Neuronal stem cell (in vitro differentiated cells): ENCODE measurements at regions not wholly inside any gene's neighbourhood (a gene's known extent, or its start where the extent isn't known, plus 50 kb on each side); places are given as distances from the start of the nearest gene placed in this dataset.

ENCODE experiments used
- DNase-seq: peaks from one replicate; pipeline ENCODE4 v3.0.0-alpha.2; 2013; ENCODE audit warnings: low spot score
- H2AFZ ChIP-seq: one replicate; pipeline ENCODE4 v1.6.1; 2013; ENCODE audit warnings: mild to moderate bottlenecking, low read length, inconsistent platforms
- H2AK5ac ChIP-seq: 2 replicates; pipeline ENCODE4 v1.6.1; 2013; ENCODE audit warnings: low read depth, mild to moderate bottlenecking, inconsistent platforms, low read length, moderate library complexity, mixed read lengths
- H2BK120ac ChIP-seq: 2 replicates; pipeline ENCODE4 v1.6.1; 2013; ENCODE audit warnings: low read depth, mild to moderate bottlenecking, inconsistent platforms, low read length, moderate library complexity, mixed read lengths
- H2BK12ac ChIP-seq: one replicate; pipeline ENCODE4 v1.6.1; 2013; ENCODE audit warnings: low read length, inconsistent platforms
- H2BK15ac ChIP-seq: 2 replicates; pipeline ENCODE4 v1.6.1; 2013; ENCODE audit warnings: mild to moderate bottlenecking, low read length, inconsistent platforms, mixed read lengths
- H2BK5ac ChIP-seq: one replicate; pipeline ENCODE4 v1.6.1; 2013; ENCODE audit warnings: inconsistent platforms, mild to moderate bottlenecking, low read length, moderate library complexity
- H3K14ac ChIP-seq: one replicate; pipeline ENCODE4 v1.6.1; 2013; ENCODE audit warnings: low read length, inconsistent platforms
- H3K18ac ChIP-seq: 2 replicates; pipeline ENCODE4 v1.6.1; 2013; ENCODE audit warnings: low read length, inconsistent platforms
- H3K23ac ChIP-seq: 2 replicates; pipeline ENCODE4 v1.6.1; 2013; ENCODE audit warnings: low read depth, mild to moderate bottlenecking, mixed read lengths, low read length, inconsistent platforms; ENCODE audit not compliant: poor library complexity
- H3K27ac ChIP-seq: replicated peaks from 3 replicates; pipeline ENCODE4 v1.5.1; 2013; ENCODE audit warnings: low read length, inconsistent platforms
- H3K27me3 ChIP-seq, 3 experiments: 2 replicates each; pipeline ENCODE4 v1.6.1; 2013; ENCODE audit warnings: low read length in 3 of 3, mild to moderate bottlenecking in 2 of 3, inconsistent platforms in 1 of 3, low read depth in 1 of 3, mixed read lengths in 1 of 3, moderate library complexity in 1 of 3; ENCODE audit not compliant: control insufficient read depth in 3 of 3, insufficient read depth in 3 of 3
- H3K36me3 ChIP-seq, 2 donors: replicated peaks in 1 of 2; 2 replicates each; pipeline ENCODE4 v1.6.1; 2013; ENCODE audit warnings: low read length in 2 of 2; ENCODE audit not compliant: control insufficient read depth in 2 of 2, insufficient read depth in 2 of 2
- H3K4ac ChIP-seq: 2 replicates; pipeline ENCODE4 v1.6.1; 2013; ENCODE audit warnings: inconsistent platforms, mild to moderate bottlenecking, low read length, moderate library complexity
- H3K4me1 ChIP-seq, 2 donors: 1 replicate in 1 of 2; 2 replicates in 1 of 2; pipeline ENCODE4 v1.6.1; 2013; ENCODE audit warnings: low read length in 2 of 2, low read depth in 1 of 2; ENCODE audit not compliant: control insufficient read depth in 2 of 2, insufficient read depth in 1 of 2
- H3K4me2 ChIP-seq: one replicate; pipeline ENCODE4 v1.6.1; 2013; ENCODE audit warnings: mild to moderate bottlenecking, low read length, inconsistent platforms; ENCODE audit not compliant: insufficient read depth, poor library complexity, severe bottlenecking
- H3K4me3 ChIP-seq, 2 donors: 2 replicates each; pipeline ENCODE4 v1.5.1; 2013; ENCODE audit warnings: low read length in 2 of 2, mild to moderate bottlenecking in 2 of 2, inconsistent platforms in 1 of 2, moderate library complexity in 1 of 2
- H3K79me1 ChIP-seq: one replicate; pipeline ENCODE4 v1.6.1; 2013; ENCODE audit warnings: low read depth, mild to moderate bottlenecking, inconsistent platforms, low read length, moderate library complexity
- H3K9ac ChIP-seq: one replicate; pipeline ENCODE4 v1.6.1; 2013; ENCODE audit warnings: mild to moderate bottlenecking, low read depth, low read length, inconsistent platforms; ENCODE audit not compliant: poor library complexity
- H3K9me3 ChIP-seq, 2 donors: replicated peaks in 1 of 2; 2 replicates each; pipeline versions ENCODE3 to v1.6.1; 2013; ENCODE audit warnings: low read length in 2 of 2, mild to moderate bottlenecking in 2 of 2, inconsistent platforms in 1 of 2, low read depth in 1 of 2, mixed read lengths in 1 of 2, moderate library complexity in 1 of 2; ENCODE audit not compliant: control insufficient read depth in 2 of 2, insufficient read depth in 1 of 2
- H4K8ac ChIP-seq: one replicate; pipeline ENCODE4 v1.6.1; 2013; ENCODE audit warnings: low read depth, mild to moderate bottlenecking, inconsistent platforms, low read length, moderate library complexity
- H4K91ac ChIP-seq: one replicate; pipeline ENCODE4 v1.6.1; 2013; ENCODE audit warnings: low read length, low read depth, mild to moderate bottlenecking, inconsistent platforms; ENCODE audit not compliant: poor library complexity
- whole genome bisulfite sequencing, 2 donors: extraction: QIAGEN DNeasy Blood & Tissue Kit; methylation state at CpG; one replicate each; pipeline ENCODE4 v1.1.7; 2013; ENCODE audit warnings: missing lambda C conversion rate in 2 of 2, mixed read lengths in 1 of 2; ENCODE audit not compliant: insufficient read length in 2 of 2, insufficient replicate concordance in 1 of 2; ENCODE audit errors: extremely low coverage in 2 of 2; 5-methylcytosine and 5-hydroxymethylcytosine counted together

GRCh38 chrX:69305333-69306062, 140.2 kb upstream of the PJA1 start:
- no peak overlapping the region for H2BK15ac ChIP-seq
- H3K27me3 ChIP-seq: peaks cover 0 to 30% (median 0%) of the 10 kb centered on the region in 3 experiments
- no peak overlapping the region for H3K4me2 ChIP-seq
- no peak overlapping the region for H3K23ac ChIP-seq
- no peak overlapping the region for H2BK12ac ChIP-seq
- H3K79me1 ChIP-seq: no peaks in the 10 kb centered on the region
- H3K27ac ChIP-seq: peak overlapping the region; percentile 82
- H3K9me3 ChIP-seq: no peaks in the 10 kb centered on the region
- no peak overlapping the region for H4K8ac ChIP-seq
- DNase-seq: peak; percentile 73
- H2BK5ac ChIP-seq: peak overlapping the region; percentile 22
- no peak overlapping the region for H3K9ac ChIP-seq
- no peak overlapping the region for H3K18ac ChIP-seq
- no peak overlapping the region for H2BK120ac ChIP-seq
- H2AFZ ChIP-seq: peak overlapping the region; percentile 83
- H3K4ac ChIP-seq: no peak overlapping the region
- no CpG with 5 or more reads among the region's 39 CpGs for WGBS, 2 donors
- no peak overlapping the region for H4K91ac ChIP-seq
- no peak overlapping the region for H3K14ac ChIP-seq
- H2AK5ac ChIP-seq: no peak overlapping the region
- H3K4me1 ChIP-seq: peaks cover 0 to 15% of the 10 kb centered on the region in 2 donors
- H3K36me3 ChIP-seq: no peaks in the 10 kb centered on the region
- H3K4me3 ChIP-seq: peak overlapping the region in 1 of 2 donors; percentile 17

- no peak overlapping the region for H2BK15ac ChIP-seq
- no peak overlapping the region for H3K27ac ChIP-seq
- DNase-seq: no peak
- no peak overlapping the region for H2BK12ac ChIP-seq
- no peak overlapping the region for H3K18ac ChIP-seq
- no peaks in the 10 kb centered on the region for H3K9me3 ChIP-seq
- no peak overlapping the region for H4K91ac ChIP-seq
- no peaks in the 10 kb centered on the region for H3K79me1 ChIP-seq
- H2BK120ac ChIP-seq: no peak overlapping the region
- H3K27me3 ChIP-seq: peaks cover 0 to 29% (median 0%) of the 10 kb centered on the region in 3 experiments
- no peak overlapping the region for H3K4ac ChIP-seq
- no peak overlapping the region for H3K9ac ChIP-seq
- no peak overlapping the region for H3K4me2 ChIP-seq
- no peak overlapping the region for H2BK5ac ChIP-seq
- H3K4me3 ChIP-seq: no peak overlapping the region
- H3K14ac ChIP-seq: no peak overlapping the region
- H2AK5ac ChIP-seq: no peak overlapping the region
- no peak overlapping the region for H4K8ac ChIP-seq
- H3K36me3 ChIP-seq: no peaks in the 10 kb centered on the region
- no peak overlapping the region for H3K23ac ChIP-seq
- H2AFZ ChIP-seq: no peak overlapping the region
- WGBS, 2 donors: no CpG with 5 or more reads among the region's 1 CpG
- peaks cover 0 to 12% of the 10 kb centered on the region in 2 donors for H3K4me1 ChIP-seq
Observed at GRCh38 chrX:69303231-69303630, 138.0 kb upstream of the PJA1 start.

- Histone ChIP-seq H4K91ac (no peak overlapping the region), H3K36me3 (no peaks in the 10 kb centered on the region), H2BK5ac (no peak overlapping the region), H3K9me3 (no peaks in the 10 kb centered on the region), H2AFZ (no peak overlapping the region), H2BK120ac (no peak overlapping the region), H3K4me1 (peaks cover 0 to under 1% of the 10 kb centered on the region in 2 donors), H2AK5ac (no peak overlapping the region), H3K18ac (peak overlapping the region; percentile 19), H3K14ac (no peak overlapping the region), H2BK12ac (no peak overlapping the region), H3K4me3 (no peak overlapping the region), H3K27ac (no peak overlapping the region), H3K4ac (no peak overlapping the region), H3K9ac (no peak overlapping the region), H2BK15ac (no peak overlapping the region), H3K23ac (no peak overlapping the region), H3K79me1 (no peaks in the 10 kb centered on the region), H3K27me3 (peaks cover 0 to 24% (median 0%) of the 10 kb centered on the region in 3 experiments), H4K8ac (no peak overlapping the region), H3K4me2 (no peak overlapping the region)
- no peak for DNase-seq
- no CpG with 5 or more reads among the region's 4 CpGs for WGBS, 2 donors
Observed at GRCh38 chrX:69299951-69300714, 134.9 kb upstream of the PJA1 start.

GRCh38 chrX:69299285-69299684, 134.0 kb upstream of the PJA1 start:
- H3K18ac ChIP-seq: no peak overlapping the region

More at GRCh38 chrX:69299285-69299684, 134.0 kb upstream of the PJA1 start:
- Histone ChIP-seq H3K14ac (no peak overlapping the region), H3K4me3 (no peak overlapping the region), H2AFZ (no peak overlapping the region), H3K79me1 (no peaks in the 10 kb centered on the region), H3K9ac (no peak overlapping the region), H2BK5ac (no peak overlapping the region), H2AK5ac (no peak overlapping the region), H3K4me2 (no peak overlapping the region), H4K91ac (no peak overlapping the region), H2BK120ac (no peak overlapping the region), H3K27ac (no peak overlapping the region), H4K8ac (no peak overlapping the region), H2BK12ac (no peak overlapping the region), H3K36me3 (no peaks in the 10 kb centered on the region), H3K27me3 (peaks cover 0 to 24% (median 0%) of the 10 kb centered on the region in 3 experiments), H3K4me1 (no peaks in the 10 kb centered on the region), H3K4ac (no peak overlapping the region), H3K9me3 (no peaks in the 10 kb centered on the region), H3K23ac (no peak overlapping the region), H2BK15ac (no peak overlapping the region)
- WGBS, 2 donors: no CpG with 5 or more reads among the region's 6 CpGs
- no peak for DNase-seq
